ENCODE measurements at regions not wholly inside any gene's neighbourhood (a gene's known extent, or its start where the extent isn't known, plus 50 kb on each side); places are given as distances from the start of the nearest gene placed in this dataset.
A peak's percentile ranks its signal among the peaks of the same experiment; 100 is the strongest.

DNA sequence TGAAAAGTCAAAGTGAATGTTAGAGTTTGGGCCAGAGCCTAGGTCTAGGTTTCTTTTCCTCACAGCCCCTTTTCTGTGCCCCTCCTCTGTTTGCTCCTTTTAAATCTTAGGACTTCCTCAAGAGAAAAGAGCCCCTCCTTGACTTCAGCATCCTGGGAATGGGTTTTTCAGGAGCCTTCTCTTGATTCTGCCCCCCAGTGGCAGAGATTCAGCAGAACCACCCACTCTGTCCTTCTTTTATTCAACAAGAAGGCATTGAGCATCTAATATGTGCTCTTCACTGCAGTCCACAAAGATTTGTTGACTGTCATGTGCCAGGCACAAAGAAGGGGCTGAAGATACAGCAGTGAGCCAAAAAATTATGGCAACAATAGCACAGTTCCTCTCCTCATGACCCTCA, 270.8 kb upstream of the CDH5 start:
- Histone ChIP-seq H3K27ac (ENCODE audit: low read depth, low read length) (no peak overlapping the region), H3K4me2 (ENCODE audit: insufficient read depth in 1 of 2, low read depth in 2 of 2, low read length in 2 of 2) (no peak overlapping the region), H2AK5ac (ENCODE audit: low read depth, low read length) (no peak overlapping the region), H3K36me3 (ENCODE audit: control insufficient read depth in 2 of 4, insufficient read depth in 4 of 4, low read length in 3 of 4) (no peaks in the 10 kb centered on the region), H3K27me3 (replicated peaks in 1 of 4; ENCODE audit: control insufficient read depth in 3 of 4, extremely low read depth in 1 of 4, insufficient read depth in 3 of 4, low read length in 3 of 4) (no peaks in the 10 kb centered on the region), H4K91ac (replicated peaks; ENCODE audit: insufficient read length, low read length) (no peak overlapping the region), H3K4me3 (ENCODE audit: extremely low read depth in 1 of 4, insufficient read depth in 2 of 4, low read depth in 3 of 4, low read length in 4 of 4) (no peak overlapping the region), H3K23ac (ENCODE audit: insufficient read length) (no peak overlapping the region), H3K56ac (replicated peaks; ENCODE audit: insufficient read length, low read depth, low read length) (no peak overlapping the region), H2AFZ (ENCODE audit: low read length) (no peak overlapping the region; the same call in 1 of the 2 replicates), H3K79me2 (ENCODE audit: control insufficient read depth in 1 of 2, insufficient read depth in 2 of 2, low read length in 2 of 2) (no peaks in the 10 kb centered on the region), H4K8ac (ENCODE audit: extremely low read depth, insufficient read depth, low read length) (no peak overlapping the region), H2BK5ac (ENCODE audit: low read depth, low read length) (no peak overlapping the region), H4K20me1 (replicated peaks in 1 of 2; ENCODE audit: control insufficient read depth in 1 of 2, insufficient read depth in 2 of 2, low read length in 2 of 2) (no peaks in the 10 kb centered on the region), H2BK120ac (replicated peaks; ENCODE audit: low read depth, low read length) (no peak overlapping the region), H2BK12ac (ENCODE audit: low read depth, low read length) (no peak overlapping the region), H3K23me2 (ENCODE audit: low read depth, low read length) (no peaks in the 10 kb centered on the region), H3K79me1 (ENCODE audit: low read depth, low read length) (no peaks in the 10 kb centered on the region), H3K18ac (ENCODE audit: extremely low read depth, low read length) (no peak overlapping the region), H3K14ac (ENCODE audit: insufficient read length) (no peak overlapping the region), H3K4me1 (replicated peaks in 1 of 4; ENCODE audit: control insufficient read depth in 3 of 4, insufficient read depth in 4 of 4, low read length in 3 of 4) (no peaks in the 10 kb centered on the region; a peak in 1 of 7 replicates), H3K4ac (replicated peaks; ENCODE audit: insufficient read length, low read depth, low read length) (no peak overlapping the region), H3K9me3 (ENCODE audit: insufficient read depth in 2 of 2, low read depth in 1 of 2, low read length in 1 of 2) (no peaks in the 10 kb centered on the region), H3K9ac (replicated peaks in 1 of 4; ENCODE audit: extremely low read depth in 1 of 4, low read depth in 3 of 4, low read length in 3 of 4) (no peak overlapping the region), H4K5ac (ENCODE audit: insufficient read length, low read depth, low read length) (no peak overlapping the region), H2BK20ac (ENCODE audit: low read length) (no peak overlapping the region), H2BK15ac (ENCODE audit: low read length) (no peak overlapping the region)
- ChIA-PET POLR2A (ENCODE audit: partially characterized antibody) (no interaction called here), CTCF (ENCODE audit: partially characterized antibody) (interaction anchor here (0.6 to 1.0 kb wide), 5 partner anchors 103 to 1220 kb away, joined by 3 to 4 read pairs (median 3); no protein-coding TSS in a partner anchor)
- DNase-seq (ENCODE audit: low read depth in 1 of 2, low spot score in 2 of 2): no peak
- no peak for FAIRE-seq
- TF ChIP-seq SRF (IDR thresholded peaks at IDR 0.05; ENCODE audit: low read depth, low read length) (no peak), KDM1A (IDR thresholded peaks at IDR 0.05; ENCODE audit: borderline replicate concordance, low read length) (no peak; the same call in 1 of the 2 replicates), SP4 (IDR thresholded peaks at IDR 0.05; ENCODE audit: low read length) (no peak), JUND (IDR thresholded peaks at IDR 0.05; ENCODE audit: low read length) (no peak), CBX8 (IDR thresholded peaks at IDR 0.05; ENCODE audit: borderline replicate concordance, low read depth, low read length) (no peak), RFX5 (IDR thresholded peaks at IDR 0.05; ENCODE audit: borderline replicate concordance, low read depth, low read length) (no peak), RAD21 (IDR thresholded peaks at IDR 0.05 in 1 of 2, conservative IDR thresholded peaks at IDR 0.05 in 1 of 2; ENCODE audit: low read depth in 2 of 2, low read length in 2 of 2) (peak; percentile 37 to 52; a peak in 3 of 4 replicates), NRF1 (IDR thresholded peaks at IDR 0.05; ENCODE audit: low read depth, low read length) (no peak), POU5F1 (IDR thresholded peaks at IDR 0.05; ENCODE audit: low read depth, low read length) (no peak), SP1 (IDR thresholded peaks at IDR 0.05; ENCODE audit: low read depth, low read length) (no peak)
- TF ChIP-seq, protein P1, sequence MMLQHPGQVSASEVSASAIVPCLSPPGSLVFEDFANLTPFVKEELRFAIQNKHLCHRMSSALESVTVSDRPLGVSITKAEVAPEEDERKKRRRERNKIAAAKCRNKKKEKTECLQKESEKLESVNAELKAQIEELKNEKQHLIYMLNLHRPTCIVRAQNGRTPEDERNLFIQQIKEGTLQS (IDR thresholded peaks at IDR 0.05; ENCODE audit: insufficient read depth, low read depth, low read length): no peak
- TF ChIP-seq, protein P2, sequence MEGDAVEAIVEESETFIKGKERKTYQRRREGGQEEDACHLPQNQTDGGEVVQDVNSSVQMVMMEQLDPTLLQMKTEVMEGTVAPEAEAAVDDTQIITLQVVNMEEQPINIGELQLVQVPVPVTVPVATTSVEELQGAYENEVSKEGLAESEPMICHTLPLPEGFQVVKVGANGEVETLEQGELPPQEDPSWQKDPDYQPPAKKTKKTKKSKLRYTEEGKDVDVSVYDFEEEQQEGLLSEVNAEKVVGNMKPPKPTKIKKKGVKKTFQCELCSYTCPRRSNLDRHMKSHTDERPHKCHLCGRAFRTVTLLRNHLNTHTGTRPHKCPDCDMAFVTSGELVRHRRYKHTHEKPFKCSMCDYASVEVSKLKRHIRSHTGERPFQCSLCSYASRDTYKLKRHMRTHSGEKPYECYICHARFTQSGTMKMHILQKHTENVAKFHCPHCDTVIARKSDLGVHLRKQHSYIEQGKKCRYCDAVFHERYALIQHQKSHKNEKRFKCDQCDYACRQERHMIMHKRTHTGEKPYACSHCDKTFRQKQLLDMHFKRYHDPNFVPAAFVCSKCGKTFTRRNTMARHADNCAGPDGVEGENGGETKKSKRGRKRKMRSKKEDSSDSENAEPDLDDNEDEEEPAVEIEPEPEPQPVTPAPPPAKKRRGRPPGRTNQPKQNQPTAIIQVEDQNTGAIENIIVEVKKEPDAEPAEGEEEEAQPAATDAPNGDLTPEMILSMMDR (IDR thresholded peaks at IDR 0.05; ENCODE audit: control extremely low read depth in 1 of 3, insufficient read depth in 1 of 3, low read depth in 1 of 3, low read length in 3 of 3): peak in 2 of 3 experiments; percentile 40 to 50; a peak in 3 of 4 replicates

Measured in H1 (cell line).